ENCODE measurements at regions not wholly inside any gene's neighbourhood (a gene's known extent, or its start where the extent isn't known, plus 50 kb on each side); places are given as distances from the start of the nearest gene placed in this dataset.
"Not testable (repeated sequence)": the region's sequence is repeated elsewhere in the genome, so short reads cannot be mapped to it uniquely, and the experiment has no call there.

- Mint-ChIP-seq H3K27me3 (ENCODE audit: low read depth) (no peaks in the 10 kb centered on the region), H3K9me3 (ENCODE audit: low read depth) (no peaks in the 10 kb centered on the region), H3K36me3 (ENCODE audit: low read depth) (no peaks in the 10 kb centered on the region), H3K27ac (ENCODE audit: unreplicated experiment) (no peak overlapping the region), H3K4me3 (ENCODE audit: unreplicated experiment) (no peak overlapping the region), H3K4me1 (ENCODE audit: low read depth) (no peaks in the 10 kb centered on the region)
- no peak for TF ChIP-seq CTCF (IDR thresholded peaks at IDR 0.05)
- DNase-seq (ENCODE audit: low spot score) = no peak
Observed at GRCh38 chr14:38000340-38000739, 207.4 kb upstream of the SSTR1 start.

GRCh38 chr14:38001501-38001900 is 206.2 kb upstream of the SSTR1 start:
- H3K36me3 Mint-ChIP-seq (ENCODE audit: low read depth) = no peaks in the 10 kb centered on the region
- H3K27ac Mint-ChIP-seq (ENCODE audit: unreplicated experiment) = no peak overlapping the region
- TF ChIP-seq CTCF (IDR thresholded peaks at IDR 0.05) = no peak
- no peaks in the 10 kb centered on the region for H3K4me1 Mint-ChIP-seq (ENCODE audit: low read depth)
- no peaks in the 10 kb centered on the region for H3K27me3 Mint-ChIP-seq (ENCODE audit: low read depth)
- H3K9me3 Mint-ChIP-seq (ENCODE audit: low read depth) = no peaks in the 10 kb centered on the region
- DNase-seq (ENCODE audit: low spot score) = no peak
- no peak overlapping the region for H3K4me3 Mint-ChIP-seq (ENCODE audit: unreplicated experiment)

GRCh38 chr14:38003746-38004609 is 203.7 kb upstream of the SSTR1 start:
- Mint-ChIP-seq H3K9me3 (ENCODE audit: low read depth) (no peaks in the 10 kb centered on the region), H3K36me3 (ENCODE audit: low read depth) (no peaks in the 10 kb centered on the region), H3K4me3 (ENCODE audit: unreplicated experiment) (no peak overlapping the region), H3K27me3 (ENCODE audit: low read depth) (no peaks in the 10 kb centered on the region), H3K4me1 (ENCODE audit: low read depth) (no peaks in the 10 kb centered on the region), H3K27ac (ENCODE audit: unreplicated experiment) (no peak overlapping the region)
- no peak for DNase-seq (ENCODE audit: low spot score)
- no peak for TF ChIP-seq CTCF (IDR thresholded peaks at IDR 0.05)

GRCh38 chr14:38004610-38004879 is 203.2 kb upstream of the SSTR1 start:
- no peak overlapping the region for H3K4me3 Mint-ChIP-seq (ENCODE audit: unreplicated experiment)
- TF ChIP-seq CTCF (IDR thresholded peaks at IDR 0.05) = no peak
- DNase-seq (ENCODE audit: low spot score) = no peak
- no peaks in the 10 kb centered on the region for H3K27me3 Mint-ChIP-seq (ENCODE audit: low read depth)
- H3K9me3 Mint-ChIP-seq (ENCODE audit: low read depth) = no peaks in the 10 kb centered on the region
- no peaks in the 10 kb centered on the region for H3K36me3 Mint-ChIP-seq (ENCODE audit: low read depth)
- H3K4me1 Mint-ChIP-seq (ENCODE audit: low read depth) = no peaks in the 10 kb centered on the region
- no peak overlapping the region for H3K27ac Mint-ChIP-seq (ENCODE audit: unreplicated experiment)

- not testable (repeated sequence) for H3K4me3 Mint-ChIP-seq (ENCODE audit: unreplicated experiment); H3K27ac Mint-ChIP-seq (ENCODE audit: unreplicated experiment); DNase-seq (ENCODE audit: low spot score); H3K4me1 Mint-ChIP-seq (ENCODE audit: low read depth); H3K27me3 Mint-ChIP-seq (ENCODE audit: low read depth); H3K36me3 Mint-ChIP-seq (ENCODE audit: low read depth)
- peaks cover 23% of the 10 kb centered on the region for H3K9me3 Mint-ChIP-seq (ENCODE audit: low read depth)
Observed at GRCh38 chr14:38011156-38011555, 196.5 kb upstream of the SSTR1 start.

- Mint-ChIP-seq H3K4me3 (ENCODE audit: unreplicated experiment) (no peak overlapping the region), H3K36me3 (ENCODE audit: low read depth) (no peaks in the 10 kb centered on the region), H3K27ac (ENCODE audit: unreplicated experiment) (no peak overlapping the region), H3K27me3 (ENCODE audit: low read depth) (no peaks in the 10 kb centered on the region), H3K4me1 (ENCODE audit: low read depth) (no peaks in the 10 kb centered on the region), H3K9me3 (ENCODE audit: low read depth) (peaks cover 23% of the 10 kb centered on the region)
- no peak for DNase-seq (ENCODE audit: low spot score)
- no peak for TF ChIP-seq CTCF (IDR thresholded peaks at IDR 0.05)
Observed at GRCh38 chr14:38012056-38012455, 195.6 kb upstream of the SSTR1 start.
